KMS-11 (cell line): ENCODE measurements at regions not wholly inside any gene's neighbourhood (a gene's known extent, or its start where the extent isn't known, plus 50 kb on each side); places are given as distances from the start of the nearest gene placed in this dataset.

Experiments used
- H2AFZ ChIP-seq: fragments of 200-600 bp; sonication (generic); 2 replicates; pipeline ENCODE4 v1.6.1; 2016; ENCODE audit warnings: antibody characterized with exemption, mixed run types, low read depth
- H3K27ac ChIP-seq: fragments of 200-600 bp; sonication (generic); 2 replicates; pipeline ENCODE4 v1.6.1; 2016; ENCODE audit warnings: mild to moderate bottlenecking, mixed run types
- H3K27me3 ChIP-seq: fragments of 200-600 bp; sonication (generic); 2 replicates; pipeline ENCODE4 v1.6.1; 2017; ENCODE audit warnings: mild to moderate bottlenecking, low read depth, mixed run types, moderate library complexity; ENCODE audit not compliant: insufficient read depth
- H3K36me3 ChIP-seq: fragments of 200-600 bp; sonication (generic); 2 replicates; pipeline ENCODE4 v1.6.1; 2017; ENCODE audit warnings: mild to moderate bottlenecking, mixed run types; ENCODE audit not compliant: insufficient read depth
- H3K4me1 ChIP-seq: fragments of 200-600 bp; sonication (generic); 2 replicates; pipeline ENCODE4 v1.6.1; 2016; ENCODE audit warnings: mild to moderate bottlenecking, low read depth, mixed run types; ENCODE audit not compliant: poor library complexity, severe bottlenecking
- H3K4me2 ChIP-seq: fragments of 200-600 bp; sonication (generic); 2 replicates; pipeline ENCODE4 v1.7.0; 2016; ENCODE audit warnings: mild to moderate bottlenecking, mixed run types
- H3K4me3 ChIP-seq: fragments of 200-600 bp; sonication (generic); IDR thresholded peaks from 2 replicates; pipeline ENCODE4 v1.6.1; 2017; ENCODE audit warnings: low read depth, low read length, mixed read lengths; ENCODE audit not compliant: insufficient read depth
- H3K79me2 ChIP-seq: fragments of 200-600 bp; sonication (generic); 2 replicates; pipeline ENCODE4 v1.6.1; 2016; ENCODE audit warnings: low read depth, mixed run types; ENCODE audit not compliant: insufficient read depth
- H3K9ac ChIP-seq: fragments of 200-600 bp; sonication (generic); 2 replicates; pipeline ENCODE4 v1.6.1; 2016; ENCODE audit warnings: mild to moderate bottlenecking, mixed run types
- H4K20me1 ChIP-seq: fragments of 200-600 bp; sonication (generic); 2 replicates; pipeline ENCODE4 v1.6.1; 2016; ENCODE audit warnings: mild to moderate bottlenecking, mixed run types; ENCODE audit not compliant: insufficient read depth
- CTCF ChIP-seq: fragments of 200-600 bp; sonication (generic); conservative IDR thresholded peaks from 2 replicates; pipeline ENCODE4 v1.6.1; 2017; ENCODE audit warnings: low read depth, mild to moderate bottlenecking, antibody characterized with exemption, low read length, moderate library complexity, mixed read lengths

GRCh38 chr1:55287723-55288122, 72.6 kb upstream of the USP24 start:
- H3K4me3 ChIP-seq = no peak overlapping the region
- no peak overlapping the region for H3K27ac ChIP-seq
- no peak overlapping the region for H3K4me2 ChIP-seq
- H4K20me1 ChIP-seq = no peaks in the 10 kb centered on the region
- H3K9ac ChIP-seq = no peak overlapping the region
- H3K27me3 ChIP-seq = no peaks in the 10 kb centered on the region
- no peak for TF ChIP-seq CTCF
- H3K79me2 ChIP-seq = no peaks in the 10 kb centered on the region
- H3K36me3 ChIP-seq = no peaks in the 10 kb centered on the region
- no peak overlapping the region for H2AFZ ChIP-seq
- H3K4me1 ChIP-seq = no peaks in the 10 kb centered on the region

GRCh38 chr1:55286856-55287602, 71.9 kb upstream of the USP24 start:
- Histone ChIP-seq H3K9ac (no peak overlapping the region), H4K20me1 (no peaks in the 10 kb centered on the region), H3K4me1 (no peaks in the 10 kb centered on the region), H2AFZ (no peak overlapping the region), H3K27ac (no peak overlapping the region), H3K4me2 (no peak overlapping the region), H3K36me3 (no peaks in the 10 kb centered on the region), H3K27me3 (no peaks in the 10 kb centered on the region), H3K79me2 (no peaks in the 10 kb centered on the region), H3K4me3 (no peak overlapping the region)
- TF ChIP-seq CTCF = no peak

- no peaks in the 10 kb centered on the region for H3K36me3 ChIP-seq
- H4K20me1 ChIP-seq = no peaks in the 10 kb centered on the region
- no peak for TF ChIP-seq CTCF
- no peak overlapping the region for H3K4me2 ChIP-seq
- H2AFZ ChIP-seq = no peak overlapping the region
- no peaks in the 10 kb centered on the region for H3K27me3 ChIP-seq
- no peaks in the 10 kb centered on the region for H3K79me2 ChIP-seq
- H3K27ac ChIP-seq = no peak overlapping the region
- no peak overlapping the region for H3K4me3 ChIP-seq
- H3K9ac ChIP-seq = no peak overlapping the region
- no peaks in the 10 kb centered on the region for H3K4me1 ChIP-seq
Observed at GRCh38 chr1:55285834-55286233, 70.7 kb upstream of the USP24 start.

GRCh38 chr1:55284856-55285255, 69.7 kb upstream of the USP24 start:
- Histone ChIP-seq H3K4me3 (no peak overlapping the region), H3K9ac (no peak overlapping the region), H3K27me3 (no peaks in the 10 kb centered on the region), H3K4me2 (no peak overlapping the region), H3K36me3 (no peaks in the 10 kb centered on the region), H4K20me1 (no peaks in the 10 kb centered on the region), H3K4me1 (no peaks in the 10 kb centered on the region), H3K79me2 (no peaks in the 10 kb centered on the region), H2AFZ (no peak overlapping the region), H3K27ac (no peak overlapping the region)
- peak; percentile 60 for TF ChIP-seq CTCF
